B cell (primary cell): ENCODE measurements at regions not wholly inside any gene's neighbourhood (a gene's known extent, or its start where the extent isn't known, plus 50 kb on each side); places are given as distances from the start of the nearest gene placed in this dataset.

Experiments used
- ATAC-seq: fragments of 200-7000 bp; cut with Tn5 transposase; one replicate; pipeline ENCODE4 v1.10.0; 2021; ENCODE audit warnings: low read depth, mild to moderate bottlenecking, moderate number of reproducible peaks, moderate library complexity
- CTCF ChIA-PET: fragments of 350-600 bp; sonication (Branson Sonifier 250); formaldehyde crosslinking; loops from one replicate; lab custom pipeline; 2021; ENCODE audit warnings: antibody characterized with exemption, inconsistent platforms; lab: Charles Lee
- POLR2A ChIA-PET: fragments of 350-600 bp; sonication (Branson Sonifier 250); formaldehyde crosslinking; loops from one replicate; lab custom pipeline; 2021; ENCODE audit warnings: antibody characterized with exemption; lab: Charles Lee
- DNase-seq: peaks from one replicate; pipeline ENCODE4 v3.0.0; 2013
- H2AFZ ChIP-seq: 2 replicates; pipeline ENCODE4 v1.6.1; 2012; ENCODE audit warnings: mild to moderate bottlenecking, low read depth, low read length; ENCODE audit not compliant: insufficient read depth, poor library complexity, severe bottlenecking
- H3K27ac ChIP-seq, 2 donors: 1 replicate in 1 of 2; 2 replicates in 1 of 2; pipeline ENCODE4 v1.5.1; 2012 to 2013; ENCODE audit warnings: low read length in 2 of 2, mild to moderate bottlenecking in 2 of 2, moderate library complexity in 1 of 2
- H3K27me3 ChIP-seq, 4 experiments: fragments of 200-600 bp in 1 of 4; sonication (generic) in 1 of 4; replicated peaks in 1 of 4; 1 replicate in 2 of 4; 2 replicates in 2 of 4; pipeline versions ENCODE4 v1.6.1 to v1.7.0; 2013 to 2016; ENCODE audit warnings: low read length in 3 of 4, mild to moderate bottlenecking in 2 of 4, mixed read lengths in 1 of 4, moderate library complexity in 1 of 4; ENCODE audit not compliant: insufficient read depth in 4 of 4, control insufficient read depth in 3 of 4; ENCODE audit errors: control extremely low read depth in 1 of 4
- H3K36me3 ChIP-seq, 2 experiments: replicated peaks in 1 of 2; 1 replicate in 1 of 2; 2 replicates in 1 of 2; pipeline versions ENCODE4 v1.6.1 to v1.7.1; 2013; ENCODE audit warnings: low read length in 1 of 2; ENCODE audit not compliant: insufficient read depth in 2 of 2, control insufficient read depth in 1 of 2; ENCODE audit errors: control extremely low read depth in 1 of 2, extremely low read depth in 1 of 2
- H3K4me1 ChIP-seq, 2 donors: fragments of 200-600 bp in 1 of 2; sonication (generic) in 1 of 2; 1 replicate in 1 of 2; 2 replicates in 1 of 2; pipeline versions ENCODE4 v1.5.1 to v1.6.1; 2013 to 2017; ENCODE audit warnings: low read length in 2 of 2; ENCODE audit not compliant: control insufficient read depth in 2 of 2, insufficient read depth in 2 of 2
- H3K4me2 ChIP-seq: replicated peaks from 2 replicates; pipeline ENCODE3; 2012; ENCODE audit warnings: mild to moderate bottlenecking, low read depth, low read length; ENCODE audit not compliant: poor library complexity, severe bottlenecking
- H3K4me3 ChIP-seq, 5 experiments: fragments of 200-600 bp in 1 of 5; sonication (generic) in 1 of 5; 1 replicate in 3 of 5; 2 replicates in 2 of 5; pipeline versions ENCODE4 v1.5.1 to v1.7.0; 2011 to 2016; ENCODE audit warnings: low read length in 4 of 5, mild to moderate bottlenecking in 4 of 5, low read depth in 2 of 5, control low read depth in 1 of 5, moderate library complexity in 1 of 5; ENCODE audit not compliant: insufficient read depth in 1 of 5; ENCODE audit errors: control extremely low read depth in 1 of 5, extremely low read depth in 1 of 5
- H3K79me2 ChIP-seq: fragments of 200-600 bp; sonication (generic); one replicate; pipeline ENCODE4 v1.6.0; 2016; ENCODE audit warnings: low read length; ENCODE audit not compliant: control insufficient read depth, insufficient read depth
- H3K9ac ChIP-seq: fragments of 200-600 bp; sonication (generic); 2 replicates; pipeline ENCODE4 v1.6.1; 2017; ENCODE audit warnings: mild to moderate bottlenecking, low read length, moderate library complexity
- H3K9me3 ChIP-seq, 3 donors: one replicate each; pipeline versions ENCODE4 v1.6.1 to v1.7.1; 2013; ENCODE audit warnings: low read length in 2 of 3; ENCODE audit not compliant: control insufficient read depth in 2 of 3, insufficient read depth in 1 of 3; ENCODE audit errors: control extremely low read depth in 1 of 3
- H4K20me1 ChIP-seq: 2 replicates; pipeline ENCODE4 v1.6.0; 2012; ENCODE audit warnings: mild to moderate bottlenecking, low read length; ENCODE audit not compliant: insufficient read depth, control insufficient read depth, poor library complexity, severe bottlenecking
- H3K27ac Mint-ChIP-seq: one replicate; pipeline ENCODE4 v1.8.0; 2021; ENCODE audit warnings: mixed read lengths
- H3K27me3 Mint-ChIP-seq: one replicate; pipeline ENCODE4 v1.8.0; 2021; ENCODE audit warnings: mixed read lengths
- H3K4me1 Mint-ChIP-seq: one replicate; pipeline ENCODE4 v1.8.0; 2021; ENCODE audit warnings: mixed read lengths
- H3K4me3 Mint-ChIP-seq: one replicate; pipeline ENCODE4 v1.8.0; 2021; ENCODE audit warnings: mixed read lengths
- H3K9me3 Mint-ChIP-seq: one replicate; pipeline ENCODE4 v1.8.0; 2022; ENCODE audit warnings: mixed read lengths; ENCODE audit not compliant: insufficient read depth
- EZH2 ChIP-seq: IDR thresholded peaks from 2 replicates; pipeline ENCODE4 v1.6.1; 2012; ENCODE audit warnings: borderline replicate concordance, low read depth, mild to moderate bottlenecking, moderate library complexity, low read length; ENCODE audit not compliant: insufficient read depth, poor library complexity, severe bottlenecking
- WGBS: methylation state at CpG from one replicate; pipeline ENCODE4 v1.1.5; 2013; ENCODE audit warnings: missing lambda C conversion rate; ENCODE audit not compliant: insufficient coverage; 5-methylcytosine and 5-hydroxymethylcytosine counted together
- intact Hi-C: fragments of 100-400 bp; cut with micrococcal nuclease; formaldehyde crosslinking; loops from one replicate; pipeline ENCODE4 v1.10.0; 2022
- TF ChIP-seq, protein P1 (sequence below): fragments of 200-600 bp; IDR thresholded peaks from one replicate; pipeline ENCODE4 v1.8.0; 2022; ENCODE audit warnings: antibody characterized with exemption, mild to moderate bottlenecking

GRCh38 chr4:99712099-99712498 lies 54.5 kb upstream of the C4orf54 start:
- ChIA-PET POLR2A (no interaction called here), CTCF (no interaction called here)
- no peak for ATAC-seq
- no peaks in the 10 kb centered on the region for H3K9me3 ChIP-seq
- H3K4me1 ChIP-seq, result no peaks in the 10 kb centered on the region
- no peaks in the 10 kb centered on the region for H4K20me1 ChIP-seq
- Mint-ChIP-seq H3K27ac (no peak overlapping the region), H3K9me3 (no peaks in the 10 kb centered on the region), H3K27me3 (peaks cover 7% of the 10 kb centered on the region), H3K4me3 (no peak overlapping the region), H3K4me1 (no peaks in the 10 kb centered on the region)
- no peak overlapping the region for H3K4me2 ChIP-seq
- H2AFZ ChIP-seq, result no peak overlapping the region
- intact Hi-C loops, result no loop called here
- no peaks in the 10 kb centered on the region for H3K79me2 ChIP-seq
- no peak overlapping the region for H3K9ac ChIP-seq
- no peak for DNase-seq
- no peak overlapping the region for H3K4me3 ChIP-seq
- TF ChIP-seq, protein P1, sequence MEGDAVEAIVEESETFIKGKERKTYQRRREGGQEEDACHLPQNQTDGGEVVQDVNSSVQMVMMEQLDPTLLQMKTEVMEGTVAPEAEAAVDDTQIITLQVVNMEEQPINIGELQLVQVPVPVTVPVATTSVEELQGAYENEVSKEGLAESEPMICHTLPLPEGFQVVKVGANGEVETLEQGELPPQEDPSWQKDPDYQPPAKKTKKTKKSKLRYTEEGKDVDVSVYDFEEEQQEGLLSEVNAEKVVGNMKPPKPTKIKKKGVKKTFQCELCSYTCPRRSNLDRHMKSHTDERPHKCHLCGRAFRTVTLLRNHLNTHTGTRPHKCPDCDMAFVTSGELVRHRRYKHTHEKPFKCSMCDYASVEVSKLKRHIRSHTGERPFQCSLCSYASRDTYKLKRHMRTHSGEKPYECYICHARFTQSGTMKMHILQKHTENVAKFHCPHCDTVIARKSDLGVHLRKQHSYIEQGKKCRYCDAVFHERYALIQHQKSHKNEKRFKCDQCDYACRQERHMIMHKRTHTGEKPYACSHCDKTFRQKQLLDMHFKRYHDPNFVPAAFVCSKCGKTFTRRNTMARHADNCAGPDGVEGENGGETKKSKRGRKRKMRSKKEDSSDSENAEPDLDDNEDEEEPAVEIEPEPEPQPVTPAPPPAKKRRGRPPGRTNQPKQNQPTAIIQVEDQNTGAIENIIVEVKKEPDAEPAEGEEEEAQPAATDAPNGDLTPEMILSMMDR, result no peak
- no peaks in the 10 kb centered on the region for H3K27me3 ChIP-seq
- H3K36me3 ChIP-seq, result no peaks in the 10 kb centered on the region
- no CpG with 5 or more reads among the region's 1 CpG for whole genome bisulfite sequencing
- H3K27ac ChIP-seq, result no peak overlapping the region

DNA sequence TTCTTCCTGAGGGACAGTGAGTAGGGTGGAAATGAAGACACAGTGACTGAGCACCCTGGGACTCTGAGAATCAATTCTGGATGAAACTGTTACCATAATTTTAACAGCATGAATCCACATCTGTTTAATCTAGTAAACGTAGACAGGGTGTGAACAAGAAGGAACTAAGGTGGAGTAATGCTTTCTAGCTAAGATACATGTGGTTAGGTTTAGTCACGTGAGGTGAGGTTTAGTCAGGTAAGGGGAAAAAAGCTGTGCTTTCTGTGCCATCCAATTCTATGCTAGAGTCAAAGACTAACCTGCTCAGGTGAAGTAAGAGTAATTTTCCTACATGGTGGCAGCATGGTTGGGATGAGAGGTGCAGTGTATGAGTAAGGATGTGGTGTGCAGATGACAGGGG lies 54.0 kb upstream of the C4orf54 start:
- no peaks in the 10 kb centered on the region for H3K36me3 ChIP-seq
- H3K79me2 ChIP-seq, result no peaks in the 10 kb centered on the region
- POLR2A ChIA-PET, result no interaction called here
- no peak overlapping the region for H3K4me3 Mint-ChIP-seq
- CTCF ChIA-PET, result interaction anchor here (1.4 kb wide), 1 partner anchor 8 kb away, joined by 5 read pairs; no protein-coding TSS in a partner anchor
- no peak overlapping the region for H2AFZ ChIP-seq
- no peaks in the 10 kb centered on the region for H3K9me3 Mint-ChIP-seq
- H4K20me1 ChIP-seq, result no peaks in the 10 kb centered on the region
- H3K4me1 ChIP-seq, result no peaks in the 10 kb centered on the region
- H3K4me1 Mint-ChIP-seq, result no peaks in the 10 kb centered on the region
- TF ChIP-seq, protein P1, result no peak
- no peak for TF ChIP-seq EZH2
- H3K4me3 ChIP-seq, result no peak overlapping the region
- no peak overlapping the region for H3K27ac Mint-ChIP-seq
- ATAC-seq (no peak), DNase-seq (no peak)
- no peak overlapping the region for H3K27ac ChIP-seq
- 92% methylated on average over 2 of the region's 2 CpGs for WGBS
- intact Hi-C loops, result no loop called here
- peaks cover 3% of the 10 kb centered on the region for H3K27me3 Mint-ChIP-seq
- H3K9ac ChIP-seq, result no peak overlapping the region
- no peaks in the 10 kb centered on the region for H3K27me3 ChIP-seq
- H3K9me3 ChIP-seq, result no peaks in the 10 kb centered on the region
- no peak overlapping the region for H3K4me2 ChIP-seq
